NCI-H82 treated with DMSO at 0.1 percent for 48 hours (cell line): ENCODE measurements at regions not wholly inside any gene's neighbourhood (a gene's known extent, or its start where the extent isn't known, plus 50 kb on each side); places are given as distances from the start of the nearest gene placed in this dataset.

Experiments used
- DNase-seq: peaks from one replicate; lab custom pipeline; 2025; ENCODE audit not compliant: unreplicated experiment; lab: John Stamatoyannopoulos, UW

DNA sequence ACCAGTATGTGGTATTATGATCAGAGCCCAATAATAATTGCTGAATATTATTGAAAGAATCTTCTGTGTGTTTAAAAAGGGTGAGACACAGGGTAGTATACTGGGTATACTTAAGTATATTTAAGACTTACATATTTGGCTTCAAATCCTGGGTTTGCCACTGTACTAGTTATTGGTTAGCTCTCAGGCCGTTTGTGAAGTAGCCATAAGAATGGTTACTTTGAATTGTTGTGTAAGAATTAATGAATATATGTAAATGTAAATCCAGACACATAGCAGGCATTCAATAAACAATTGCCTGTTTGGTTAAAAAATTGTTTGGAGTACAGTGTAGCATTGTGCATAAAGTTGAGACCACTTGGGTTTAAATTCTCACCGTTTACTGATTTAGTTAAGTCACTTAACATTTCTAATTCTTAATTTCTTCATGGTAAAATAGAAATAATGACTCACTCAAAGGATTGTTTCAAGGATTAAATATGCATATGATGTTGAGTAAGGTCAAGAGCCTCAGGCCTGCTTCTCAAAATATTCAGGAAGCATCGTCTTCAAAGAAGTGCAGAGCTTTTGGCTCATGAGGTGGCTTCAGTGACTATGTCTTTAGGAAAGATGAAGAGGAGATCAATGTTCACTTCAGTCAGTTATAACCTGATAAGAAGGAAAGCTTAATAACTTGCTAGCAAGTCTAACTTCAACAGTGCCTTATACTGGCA lies 207.9 kb upstream of the NT5C1B start:
- DNase-seq: no peak

DNA sequence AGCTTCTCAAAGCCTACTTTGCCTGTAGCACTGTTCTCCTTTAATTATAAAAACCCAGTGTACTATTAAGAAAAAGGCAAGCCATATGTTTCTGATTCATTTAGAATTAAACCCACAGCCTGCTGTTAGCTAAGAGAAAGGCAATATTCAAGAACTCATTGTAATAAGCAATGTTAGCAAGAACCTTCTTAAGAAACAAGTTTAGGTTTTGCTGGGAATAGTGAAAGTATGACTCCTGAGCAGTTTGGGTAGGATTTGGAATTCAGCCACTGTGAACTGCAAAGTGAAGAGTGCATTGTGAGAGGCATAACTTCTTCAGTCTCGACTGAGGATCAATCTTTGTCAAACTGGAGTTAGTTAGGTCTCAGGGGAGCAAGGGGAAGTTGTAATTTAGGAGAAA lies 206.5 kb upstream of the NT5C1B start:
- no peak for DNase-seq

DNA sequence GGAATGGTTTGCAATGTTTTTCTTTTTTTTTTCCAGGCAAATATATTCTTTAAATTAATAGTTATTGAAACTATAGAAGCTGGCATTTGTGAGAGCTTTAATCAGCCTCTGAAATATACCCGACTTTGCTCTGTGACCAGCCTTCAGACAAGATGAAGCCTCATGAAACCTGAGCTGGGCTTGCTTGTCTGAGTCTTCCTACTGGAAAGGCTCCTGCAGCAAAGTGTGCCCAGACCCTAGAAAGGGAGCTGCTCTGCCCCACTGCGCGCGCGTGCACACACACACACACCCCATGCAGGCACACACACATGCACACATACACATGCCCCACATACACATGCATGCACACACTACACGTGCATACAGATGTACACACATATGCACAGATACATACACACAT lies 203.3 kb upstream of the NT5C1B start:
- DNase-seq: no peak

DNA sequence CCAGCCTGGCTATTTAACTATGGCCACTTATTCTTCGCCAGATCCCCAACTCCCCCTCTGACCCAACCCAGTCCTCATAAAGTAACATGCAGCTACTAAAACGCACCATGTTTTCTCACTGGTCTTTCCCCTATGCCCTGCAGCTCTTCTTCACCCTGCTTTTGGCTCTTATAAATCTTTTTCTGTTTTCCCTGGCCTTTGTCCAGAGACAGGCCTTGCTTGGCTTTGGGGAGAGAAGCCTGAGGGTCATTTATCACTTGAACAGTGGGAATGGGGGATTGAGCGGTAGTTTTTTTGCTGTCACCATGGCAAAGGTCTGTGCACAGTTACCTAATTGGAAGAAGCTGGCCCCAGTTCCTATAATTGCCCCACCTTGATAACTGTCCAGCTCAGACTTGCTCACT lies 202.9 kb upstream of the NT5C1B start:
- DNase-seq: no peak

DNA sequence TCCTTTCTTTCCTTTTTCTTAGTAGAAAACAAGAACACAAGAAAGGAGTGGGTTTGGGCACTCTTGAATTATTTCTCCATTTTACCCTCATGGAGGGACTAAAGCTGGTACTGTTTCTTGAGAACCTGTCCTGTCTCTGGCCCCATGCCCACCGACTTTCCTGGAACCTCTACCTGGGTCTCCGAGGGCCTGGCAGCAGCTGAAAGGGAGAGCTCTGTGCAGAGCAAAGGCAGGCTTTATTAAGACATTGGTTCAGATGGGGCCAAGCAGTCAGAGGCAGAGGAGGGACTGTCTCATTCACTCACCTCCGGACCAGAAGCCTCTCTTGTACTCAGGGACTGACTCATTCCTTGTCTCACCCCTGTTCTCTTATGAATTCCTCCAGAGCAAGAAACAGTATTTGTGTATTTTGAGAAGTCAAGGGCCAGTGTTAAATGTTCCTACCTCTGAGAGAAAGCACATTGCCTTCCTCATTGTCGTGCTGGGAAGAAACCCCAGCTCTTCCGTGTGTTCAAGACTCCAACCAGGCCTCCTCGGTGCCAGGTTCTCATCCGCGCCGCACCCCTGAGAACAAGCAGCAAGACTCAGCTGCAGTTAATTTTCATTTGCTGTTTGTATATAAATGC lies 201.9 kb upstream of the NT5C1B start:
- no peak for DNase-seq

DNA sequence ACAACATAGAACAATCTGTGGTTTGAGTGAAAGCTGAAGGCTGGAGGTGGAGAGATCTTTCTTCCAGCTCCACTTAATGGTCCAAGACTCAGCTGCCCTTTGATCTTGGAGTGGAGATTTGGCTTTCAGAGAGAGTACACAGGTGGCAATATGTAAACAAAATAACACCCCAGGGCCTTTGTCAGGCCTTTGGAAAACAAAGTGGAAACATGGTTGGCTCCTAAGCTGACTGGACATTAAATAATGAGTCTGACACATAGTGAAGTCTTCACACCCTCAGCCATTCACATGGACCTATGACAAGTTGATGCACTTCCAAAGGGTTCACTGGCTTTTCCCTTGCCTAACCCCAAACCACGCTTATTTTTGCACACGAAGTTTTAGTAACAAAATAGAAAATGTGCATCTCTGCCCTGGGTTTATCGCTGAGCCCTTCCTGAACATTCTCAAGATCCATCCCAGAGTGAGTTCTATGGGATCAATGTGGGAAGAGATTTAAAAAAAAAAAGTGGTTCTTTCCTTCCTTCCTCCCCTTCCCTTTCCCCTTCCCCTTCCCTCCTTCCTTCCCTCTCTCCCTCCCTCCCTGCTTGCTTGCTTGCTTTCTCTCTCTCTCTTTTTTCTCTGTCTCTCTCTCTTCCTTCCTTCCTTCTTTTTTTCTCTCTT lies 201.3 kb upstream of the NT5C1B start:
- DNase-seq: no peak

DNA sequence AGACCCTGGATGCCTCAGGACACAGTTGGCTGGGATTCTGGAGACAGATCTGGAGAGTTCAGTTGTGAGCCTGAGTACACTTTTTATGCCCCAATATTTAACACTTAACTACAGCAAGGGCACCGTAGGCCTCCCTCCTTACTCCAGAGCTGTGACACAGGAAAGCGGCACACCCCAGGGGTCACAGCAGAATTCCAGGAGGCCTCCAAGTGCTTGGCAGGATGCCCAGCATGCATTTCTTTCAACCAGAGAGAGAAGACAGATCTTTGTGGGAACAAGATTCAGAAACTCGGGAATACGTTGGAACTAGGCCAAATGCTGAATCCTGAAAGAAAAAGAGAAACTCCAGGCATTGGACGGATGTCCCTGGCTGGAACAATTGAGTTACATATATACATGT lies 199.2 kb upstream of the NT5C1B start:
- DNase-seq: no peak

DNA sequence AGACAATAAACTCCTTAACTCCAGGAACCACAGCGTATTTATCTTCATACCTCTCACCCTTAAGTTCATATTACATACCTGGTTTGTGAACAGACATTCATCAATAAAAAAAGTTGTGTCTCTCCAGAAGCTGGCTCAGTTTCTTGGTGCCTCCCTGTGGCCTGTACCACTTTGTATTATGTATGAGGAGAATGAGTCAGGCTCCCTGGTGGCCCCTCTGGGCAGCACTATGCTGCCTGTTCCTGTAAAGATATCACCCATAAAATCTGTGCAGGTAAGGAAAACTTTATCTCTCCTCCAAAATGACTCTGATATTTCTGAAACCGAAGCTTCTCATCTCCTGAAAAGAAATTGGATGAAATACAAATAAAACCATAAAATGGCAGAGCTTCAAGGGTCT lies 198.4 kb upstream of the NT5C1B start:
- no peak for DNase-seq

DNA sequence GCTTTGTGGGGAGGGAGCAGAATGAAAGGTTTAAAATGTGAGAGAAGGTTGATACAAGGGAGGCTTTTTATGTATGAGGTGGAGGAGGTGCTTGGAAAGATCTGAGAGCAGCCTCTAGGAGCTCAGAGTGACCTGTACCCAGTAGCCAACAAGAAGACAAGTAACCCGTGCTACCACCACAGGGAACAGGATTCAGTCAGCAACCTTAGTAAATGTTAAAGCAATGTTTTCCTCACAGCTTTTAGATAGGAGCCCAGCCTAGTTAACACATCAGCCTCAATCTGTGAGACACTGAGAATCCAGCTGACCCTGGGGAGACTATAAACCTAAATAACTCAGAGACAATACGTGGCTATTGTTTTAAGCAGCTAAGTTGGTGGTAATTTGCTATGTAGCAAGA lies 194.9 kb upstream of the NT5C1B start:
- DNase-seq: no peak

DNA sequence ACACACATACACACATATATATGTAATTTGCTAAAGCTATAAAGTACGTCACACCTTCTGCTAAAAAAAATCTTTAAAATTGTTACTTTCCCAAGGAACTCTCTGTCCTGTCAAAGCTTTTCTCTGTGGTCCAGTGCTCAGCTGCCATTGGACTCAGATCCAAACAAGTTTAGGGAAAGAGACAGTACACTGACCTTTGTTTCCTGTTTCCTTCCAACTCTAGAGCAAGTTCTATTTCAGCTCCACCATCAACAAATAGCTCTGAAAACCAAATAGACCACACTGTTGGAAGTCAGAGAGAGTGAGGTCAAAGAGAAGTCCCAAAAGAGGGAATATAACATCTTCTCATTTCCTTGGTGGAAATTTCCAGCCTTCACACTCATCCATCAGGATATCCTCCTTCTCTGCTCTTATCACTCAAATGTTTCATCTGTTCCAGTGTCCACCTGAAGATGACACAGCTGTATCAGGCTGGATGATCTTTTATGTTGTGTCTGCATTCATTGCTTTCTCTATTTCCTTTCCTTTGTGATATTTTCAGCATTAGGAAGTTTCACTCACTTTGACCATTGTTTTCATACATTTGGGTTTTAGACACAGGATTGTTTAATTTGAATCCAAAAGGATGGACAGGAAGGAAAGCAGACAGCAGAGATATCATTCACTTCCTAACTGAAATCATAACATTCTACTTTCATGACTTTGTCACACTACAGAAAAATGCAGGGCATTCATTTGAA lies 192.3 kb upstream of the NT5C1B start:
- DNase-seq: no peak

DNA sequence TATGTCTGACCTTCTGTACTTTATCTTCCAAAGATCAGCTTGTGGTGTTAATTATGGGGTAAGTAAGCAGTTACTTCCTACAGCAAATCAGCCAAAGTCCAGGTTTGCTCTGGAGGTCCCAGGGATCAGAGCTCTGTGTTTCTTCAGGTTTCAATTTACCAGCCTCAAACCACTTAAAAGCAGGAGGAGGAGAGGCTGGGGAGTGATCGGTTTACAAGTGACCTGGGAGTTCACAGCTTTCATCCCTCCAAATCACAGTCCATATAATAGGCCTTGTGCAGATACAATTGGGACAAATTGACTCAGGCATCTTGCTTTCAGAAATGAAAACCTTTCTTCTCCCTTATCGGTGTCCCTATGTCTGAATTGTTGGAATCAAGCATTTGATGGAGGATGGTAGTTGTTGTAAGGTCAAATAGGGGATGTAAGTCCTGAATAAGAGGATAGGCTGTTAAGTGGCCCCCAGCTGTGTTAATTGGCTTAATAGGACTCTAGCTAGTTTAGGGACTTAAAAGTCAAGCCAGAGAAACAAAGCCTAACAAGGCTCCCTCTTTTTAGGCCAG lies 188.0 kb upstream of the NT5C1B start:
- peak; percentile 74 for DNase-seq

DNA sequence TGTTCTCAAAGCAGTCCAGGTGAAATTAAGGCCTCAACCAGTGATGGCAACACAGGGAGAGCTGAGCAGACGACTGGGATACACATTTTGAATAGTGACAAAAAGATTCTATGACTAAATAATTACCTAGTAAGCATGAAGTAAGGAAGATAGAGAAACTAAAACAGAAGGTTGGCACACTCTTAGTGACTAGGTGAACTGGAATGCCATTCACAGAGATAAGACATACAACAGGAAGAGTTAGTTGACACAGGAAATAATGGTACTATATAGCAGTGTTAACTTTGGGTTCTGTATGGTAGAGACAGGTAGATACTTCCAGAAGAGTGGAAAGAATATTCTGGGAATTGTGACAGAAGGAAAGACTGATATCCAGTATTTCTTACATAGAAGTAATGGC lies 181.8 kb upstream of the NT5C1B start:
- DNase-seq: no peak

DNA sequence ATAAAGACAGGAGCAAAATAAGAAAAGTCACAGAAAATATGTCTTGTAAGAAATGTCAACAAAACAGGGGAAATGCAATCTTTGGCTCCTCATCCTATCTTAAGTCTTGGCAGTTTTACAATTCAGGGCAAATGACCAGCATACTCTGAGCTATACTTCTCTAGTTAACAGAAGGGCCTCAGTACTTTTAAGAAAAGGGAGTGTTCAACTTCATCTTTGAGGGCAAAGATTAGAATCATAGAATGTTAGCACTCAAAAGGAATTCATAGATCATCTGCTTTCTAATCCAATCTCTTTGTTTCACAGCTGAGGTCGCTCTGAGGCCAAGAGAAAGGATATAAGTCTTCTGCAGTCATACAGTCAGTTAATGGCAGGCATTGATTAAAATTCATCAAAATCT lies 174.0 kb upstream of the NT5C1B start:
- DNase-seq: no peak

DNA sequence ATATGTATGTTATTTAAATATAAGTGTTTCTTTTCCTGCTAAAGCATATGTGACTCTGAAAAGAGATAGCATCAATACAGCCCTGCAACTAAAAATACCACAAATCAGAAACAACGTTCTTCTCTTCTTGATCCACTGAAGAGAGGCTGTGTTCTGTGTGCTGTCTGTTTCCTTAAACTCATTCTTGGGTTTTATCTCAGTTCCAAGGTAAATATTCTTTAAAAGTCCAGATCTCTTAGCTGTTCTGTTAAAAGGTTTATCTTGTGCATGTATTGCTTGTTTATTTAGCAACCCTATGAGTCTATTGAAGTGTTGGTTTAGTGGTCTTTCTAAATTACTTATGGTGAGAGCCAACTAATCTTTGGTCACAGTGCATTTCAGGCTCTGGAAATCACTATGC lies 173.3 kb upstream of the NT5C1B start:
- no peak for DNase-seq

DNA sequence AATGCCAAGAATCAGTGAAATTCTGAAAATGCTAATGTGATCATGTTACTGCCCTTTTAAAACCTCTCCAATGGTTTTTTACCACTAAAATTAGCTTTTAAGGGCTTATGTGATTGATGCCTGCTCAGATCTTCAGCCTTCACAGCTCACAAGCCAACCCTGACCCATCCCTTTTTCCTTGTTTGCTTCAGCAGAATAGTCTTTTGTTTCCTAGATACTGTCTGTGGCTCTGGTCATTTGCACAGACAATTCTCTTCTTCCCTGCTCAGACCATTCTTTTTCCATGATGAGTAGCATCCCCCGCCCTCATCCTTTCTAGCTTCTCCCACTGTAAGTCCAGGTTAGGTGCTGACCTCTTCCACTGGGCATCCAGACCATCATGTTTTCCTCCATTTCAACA lies 164.9 kb upstream of the NT5C1B start:
- DNase-seq: no peak

DNA sequence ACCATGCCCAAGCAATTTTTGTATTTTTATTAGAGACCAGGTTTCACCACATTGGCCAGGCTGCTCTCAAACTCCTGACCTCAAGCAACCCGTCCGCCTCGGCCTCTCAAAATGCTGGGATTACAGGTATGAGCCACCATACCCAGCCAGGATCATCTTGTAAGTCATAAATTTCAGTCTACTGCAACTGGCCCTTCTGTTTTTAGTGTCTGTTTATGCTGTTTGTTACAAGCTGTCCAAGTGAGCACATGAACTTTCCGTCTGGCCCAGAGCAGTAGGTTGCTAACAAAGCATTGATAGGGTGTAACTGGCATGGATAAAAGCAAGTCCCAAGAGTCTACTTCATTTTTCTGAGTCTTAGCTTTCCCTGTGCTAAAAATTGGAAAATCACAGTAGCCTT lies 164.4 kb upstream of the NT5C1B start:
- no peak for DNase-seq

DNA sequence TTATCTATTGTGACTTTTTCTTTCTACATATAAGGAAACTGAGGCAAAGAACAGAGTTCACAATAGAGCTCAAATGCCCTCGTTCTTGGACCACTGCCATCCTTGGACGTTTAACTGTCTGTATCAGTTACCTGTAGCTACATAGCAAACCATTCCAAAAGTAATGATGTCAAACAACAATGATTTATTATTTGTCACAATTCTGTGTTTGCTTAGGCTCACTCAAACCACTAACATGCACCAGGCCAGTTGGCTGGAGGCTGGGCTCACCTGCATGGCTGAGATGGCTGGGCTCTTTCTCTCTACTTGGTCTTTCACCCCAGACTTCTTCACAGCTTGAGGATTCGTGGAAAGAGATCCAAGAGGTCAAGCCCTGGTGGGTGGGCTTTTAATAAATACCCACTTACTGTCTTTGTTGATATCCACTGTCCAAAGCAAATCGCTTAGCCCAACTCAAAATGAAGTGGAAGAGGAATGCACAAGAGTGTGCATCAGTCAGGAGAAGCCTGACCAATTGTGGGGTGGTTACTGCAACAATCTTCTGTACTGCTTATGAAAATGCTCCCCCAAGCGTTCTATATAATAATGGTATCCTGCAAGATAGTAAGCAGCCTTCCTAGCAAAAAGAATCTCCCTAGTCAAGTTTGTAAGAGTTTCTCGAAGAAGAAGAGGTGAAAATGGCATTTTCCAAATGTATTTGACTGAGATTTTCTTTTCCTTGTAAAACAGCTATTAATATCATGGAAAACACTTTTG lies 163.5 kb upstream of the NT5C1B start:
- DNase-seq: no peak

DNA sequence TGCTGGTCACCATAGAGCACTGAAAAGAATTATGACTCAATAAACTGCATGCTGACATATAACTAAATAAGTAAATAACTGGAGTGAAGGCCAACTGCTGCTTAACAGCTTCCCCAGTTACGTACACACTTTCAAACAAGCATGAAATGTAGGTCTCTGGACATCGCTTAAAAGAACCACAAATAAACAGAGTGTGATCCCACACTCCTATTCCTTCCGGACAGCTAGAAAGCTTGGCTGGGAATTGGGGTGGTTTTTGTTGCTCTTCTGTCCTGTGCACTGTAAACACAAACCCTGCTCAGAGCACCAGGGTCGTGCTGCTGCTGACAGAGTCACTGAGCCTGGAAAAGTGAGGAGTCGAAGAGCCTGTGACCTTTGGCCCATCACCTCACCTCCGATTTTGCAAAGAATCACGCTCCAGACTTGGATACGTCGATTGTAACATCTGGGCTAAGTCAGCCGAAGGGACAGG lies 162.7 kb upstream of the NT5C1B start:
- DNase-seq: no peak

DNA sequence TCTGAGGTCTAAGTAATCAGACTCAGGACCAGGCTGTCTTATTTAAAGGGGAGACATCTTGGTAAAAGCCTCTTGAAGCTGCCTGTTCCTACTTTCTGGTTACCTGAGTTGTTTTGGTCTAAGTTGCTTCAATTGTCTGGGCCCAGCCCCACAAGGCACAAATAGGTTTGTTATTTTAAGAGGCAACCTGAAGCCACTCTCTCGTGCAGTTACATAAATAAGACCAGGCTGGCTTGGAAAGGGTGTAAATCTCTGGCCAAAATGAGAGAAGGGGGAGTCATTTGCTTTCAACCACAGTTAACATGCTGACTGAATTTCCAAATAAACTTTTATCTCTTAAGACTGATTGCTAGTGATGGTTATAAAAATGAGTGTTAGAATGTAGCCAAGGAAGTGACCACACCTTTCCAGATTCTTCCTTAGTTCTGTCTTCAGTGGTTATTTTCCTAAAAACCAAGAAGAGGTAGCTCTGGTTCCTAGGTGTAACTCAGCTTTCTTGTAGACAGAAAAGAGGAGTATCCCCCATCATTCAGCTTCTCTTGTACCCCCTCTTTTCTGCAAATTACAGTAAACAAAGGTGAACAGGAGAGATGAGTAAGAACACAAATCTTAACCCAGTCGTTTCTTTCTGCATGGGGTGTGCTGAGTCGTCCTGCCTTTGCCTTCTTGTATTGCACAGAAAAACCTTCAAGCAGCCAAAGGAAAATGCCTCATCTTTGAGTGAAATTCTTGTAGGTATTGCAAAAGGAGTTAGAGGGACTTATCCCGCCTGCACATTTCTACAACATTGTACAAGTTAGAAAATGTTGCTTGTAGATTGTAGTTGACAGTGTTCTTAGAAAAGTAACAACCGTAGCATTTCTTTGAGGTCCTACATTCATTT lies 161.5 kb upstream of the NT5C1B start:
- no peak for DNase-seq
